GM13977 (cell line): ENCODE measurements at regions not wholly inside any gene's neighbourhood (a gene's known extent, or its start where the extent isn't known, plus 50 kb on each side); places are given as distances from the start of the nearest gene placed in this dataset.
"Not testable (repeated sequence)": the region's sequence is repeated elsewhere in the genome, so short reads cannot be mapped to it uniquely, and the experiment has no call there.

Experiments
- DNase-seq: peaks from one replicate; pipeline ENCODE4 v3.0.0; 2012; ENCODE audit warnings: low spot score
- in situ Hi-C: fragments of 300-500 bp; cut with MboI; formaldehyde crosslinking; loops from one replicate; pipeline ENCODE4 v1.12.0; 2022; ENCODE audit warnings: low sequenced_read_pairs, low pct_unique_long_range_greater_than_20kb, mixed read lengths, inconsistent platforms; ENCODE audit not compliant: unreplicated experiment
- TF ChIP-seq, protein P1 (sequence below): IDR thresholded peaks from 2 replicates; pipeline ENCODE4 v1.5.1; 2012; ENCODE audit warnings: mild to moderate bottlenecking, control low read depth; ENCODE audit not compliant: insufficient read depth; ENCODE audit errors: extremely low read depth, missing control alignments

DNA sequence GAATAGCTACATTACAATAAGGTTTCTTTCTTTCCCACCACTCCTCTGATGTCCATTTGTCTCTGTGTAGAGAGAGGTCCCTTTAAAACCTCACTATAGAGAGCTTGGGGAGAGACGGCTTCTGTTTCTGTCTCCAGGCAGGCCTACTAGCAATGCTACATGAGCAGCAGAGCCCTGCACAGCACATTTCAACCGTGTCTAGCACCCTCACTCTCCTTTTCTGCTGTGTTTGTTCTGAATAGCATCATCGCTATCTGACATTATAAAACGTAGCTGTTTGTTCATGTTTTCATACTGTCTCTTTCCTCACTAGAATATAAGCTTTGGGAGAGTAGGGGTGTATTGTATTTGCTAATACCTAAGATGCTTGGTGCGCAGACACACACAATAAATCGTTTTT, 487.8 kb upstream of the DPP6 start:
- in situ Hi-C loops, result no loop called here
- TF ChIP-seq, protein P1, sequence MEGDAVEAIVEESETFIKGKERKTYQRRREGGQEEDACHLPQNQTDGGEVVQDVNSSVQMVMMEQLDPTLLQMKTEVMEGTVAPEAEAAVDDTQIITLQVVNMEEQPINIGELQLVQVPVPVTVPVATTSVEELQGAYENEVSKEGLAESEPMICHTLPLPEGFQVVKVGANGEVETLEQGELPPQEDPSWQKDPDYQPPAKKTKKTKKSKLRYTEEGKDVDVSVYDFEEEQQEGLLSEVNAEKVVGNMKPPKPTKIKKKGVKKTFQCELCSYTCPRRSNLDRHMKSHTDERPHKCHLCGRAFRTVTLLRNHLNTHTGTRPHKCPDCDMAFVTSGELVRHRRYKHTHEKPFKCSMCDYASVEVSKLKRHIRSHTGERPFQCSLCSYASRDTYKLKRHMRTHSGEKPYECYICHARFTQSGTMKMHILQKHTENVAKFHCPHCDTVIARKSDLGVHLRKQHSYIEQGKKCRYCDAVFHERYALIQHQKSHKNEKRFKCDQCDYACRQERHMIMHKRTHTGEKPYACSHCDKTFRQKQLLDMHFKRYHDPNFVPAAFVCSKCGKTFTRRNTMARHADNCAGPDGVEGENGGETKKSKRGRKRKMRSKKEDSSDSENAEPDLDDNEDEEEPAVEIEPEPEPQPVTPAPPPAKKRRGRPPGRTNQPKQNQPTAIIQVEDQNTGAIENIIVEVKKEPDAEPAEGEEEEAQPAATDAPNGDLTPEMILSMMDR, result no peak
- DNase-seq, result no peak

DNA sequence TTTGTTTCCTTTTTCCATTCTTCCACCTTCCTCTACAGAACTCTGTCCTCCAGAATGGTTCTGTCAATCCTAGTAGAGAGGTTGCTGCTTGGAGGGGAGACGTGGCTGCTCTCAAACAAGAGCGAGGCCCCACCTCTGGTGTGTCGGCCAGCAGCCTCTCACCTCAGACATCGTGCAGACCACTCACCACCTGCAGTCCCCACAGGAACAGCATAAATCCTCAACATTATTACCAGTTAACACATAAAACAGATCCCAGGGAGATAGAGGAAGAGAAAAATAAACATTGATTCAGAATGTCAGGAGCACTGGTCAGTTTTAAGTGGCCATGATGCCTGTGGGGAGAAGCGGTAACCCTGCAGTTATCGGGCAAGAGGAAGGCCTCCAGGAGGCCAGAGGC, 485.9 kb upstream of the DPP6 start:
- TF ChIP-seq, protein P1, result no peak
- in situ Hi-C loops, result no loop called here
- no peak for DNase-seq

DNA sequence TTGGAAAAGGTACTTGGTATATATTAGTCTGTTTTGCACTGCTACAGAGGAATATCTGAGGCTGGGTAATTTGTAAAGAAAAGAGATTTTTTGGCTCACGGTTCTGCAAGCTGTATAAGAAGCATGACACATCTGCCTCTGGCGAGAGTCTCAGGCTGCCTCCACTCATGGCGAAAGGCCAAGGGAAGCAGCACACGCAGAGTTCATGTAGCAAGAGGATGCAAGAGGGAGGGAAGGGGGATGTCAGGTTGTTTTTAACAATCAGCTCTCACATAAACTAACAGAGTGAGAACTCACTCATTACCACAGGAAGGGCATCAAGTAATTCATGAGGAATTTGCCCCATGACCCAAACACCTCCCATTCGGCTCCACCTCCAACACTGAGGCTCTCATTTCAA, 484.8 kb upstream of the DPP6 start:
- in situ Hi-C loops, result no loop called here
- TF ChIP-seq, protein P1, result no peak
- DNase-seq, result no peak

DNA sequence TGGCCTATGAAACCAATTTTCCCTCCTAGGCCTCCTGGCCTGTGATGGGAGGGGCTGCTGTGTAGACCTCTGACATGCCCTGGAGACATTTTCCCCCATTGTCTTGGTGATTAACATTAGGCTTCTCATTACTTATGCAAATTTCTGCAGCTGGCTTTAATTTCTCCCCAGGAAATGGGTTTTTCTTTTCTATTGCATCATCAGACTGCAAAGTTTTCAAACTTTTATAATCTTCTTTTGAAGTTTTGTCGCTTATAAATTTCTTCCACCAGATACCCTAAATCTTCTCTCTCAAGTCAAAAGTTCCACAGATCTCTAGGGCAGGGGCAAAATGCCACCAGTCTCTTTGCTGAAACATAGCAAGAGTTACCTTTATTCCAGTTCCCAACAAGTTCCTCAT, 482.7 kb upstream of the DPP6 start:
- in situ Hi-C loops, DNase-seq: not testable (repeated sequence)

DNA sequence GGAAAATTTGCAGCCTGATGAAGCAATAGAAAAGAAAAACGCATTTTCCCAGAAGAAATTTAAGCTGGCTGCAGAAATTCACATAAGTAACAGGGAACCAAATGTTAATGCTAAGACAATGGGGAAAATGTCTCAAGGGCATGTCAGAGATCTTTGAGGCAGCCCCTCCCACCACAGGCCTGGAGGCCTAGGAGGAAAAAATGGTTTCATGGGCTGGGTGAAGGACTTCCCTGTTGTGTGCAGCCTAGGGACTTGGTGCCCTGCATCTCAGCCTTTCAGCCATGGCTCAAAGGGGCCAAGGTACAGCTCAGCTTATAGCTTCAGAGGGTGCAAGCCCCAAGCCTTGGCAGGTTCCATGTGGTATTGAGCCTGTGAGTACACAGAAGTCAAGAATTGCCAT, 476.1 kb upstream of the DPP6 start:
- DNase-seq, result no peak
- TF ChIP-seq, protein P1, result no peak
- in situ Hi-C loops, result no loop called here

DNA sequence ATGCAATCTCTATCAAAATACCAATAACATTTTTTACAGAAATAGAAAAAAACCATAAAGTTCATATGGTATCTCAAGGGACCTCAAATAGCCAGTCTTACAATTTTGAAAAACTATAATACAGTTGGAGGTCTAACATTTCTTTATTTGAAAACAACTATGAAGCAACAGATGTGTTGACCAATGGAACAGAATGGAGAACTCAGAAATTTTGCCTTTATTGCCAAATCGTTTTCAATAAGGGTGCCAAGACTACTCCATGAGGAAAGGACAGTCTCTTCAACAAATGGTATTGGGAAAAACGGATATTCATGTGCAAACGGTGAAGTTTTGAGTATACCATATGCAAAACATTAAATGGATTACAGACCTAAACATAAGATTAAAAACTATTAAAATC, 470.8 kb upstream of the DPP6 start:
- TF ChIP-seq, protein P1, result no peak
- DNase-seq, result no peak
- in situ Hi-C loops, result no loop called here

DNA sequence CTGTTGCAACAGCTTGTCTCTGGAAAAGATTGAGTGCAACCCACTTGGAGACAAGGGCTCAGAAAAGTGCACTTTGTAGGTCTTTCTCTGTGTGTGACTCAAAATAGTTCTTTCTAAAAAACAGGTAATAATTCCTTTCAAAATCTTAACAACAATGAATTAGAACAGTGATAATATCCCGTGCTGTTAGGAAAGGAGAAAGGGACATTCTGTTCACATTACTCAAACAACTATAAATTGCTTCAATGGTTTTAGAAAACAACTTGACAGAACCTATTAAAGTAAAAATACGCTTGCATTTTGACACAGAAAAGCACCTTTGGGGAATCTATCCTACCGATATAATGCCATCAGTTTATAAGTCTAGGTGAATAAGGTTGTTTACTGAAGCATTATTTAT, 468.1 kb upstream of the DPP6 start:
- TF ChIP-seq, protein P1, result no peak
- in situ Hi-C loops, result no loop called here
- no peak for DNase-seq
